LHCN-M2 (cell line): ENCODE measurements at regions not wholly inside any gene's neighbourhood (a gene's known extent, or its start where the extent isn't known, plus 50 kb on each side); places are given as distances from the start of the nearest gene placed in this dataset.
A peak's percentile ranks its signal among the peaks of the same experiment; 100 is the strongest.

Experiments used
- DNase-seq: peaks from one replicate; pipeline ENCODE4 v3.0.0-alpha.2; 2012; ENCODE audit warnings: low read depth

- no peak for DNase-seq
Measured at GRCh38 chrX:39627257-39627656, 470.5 kb downstream of the BCOR start.

- DNase-seq = no peak
Measured at GRCh38 chrX:39629001-39629400, 468.8 kb downstream of the BCOR start.

- no peak for DNase-seq
Measured at GRCh38 chrX:39630344-39630743, 467.4 kb downstream of the BCOR start.

GRCh38 chrX:39631276-39632229 lies 466.2 kb downstream of the BCOR start:
- DNase-seq = no peak

- peak; percentile 47 for DNase-seq
Measured at GRCh38 chrX:39633293-39633692, 464.5 kb downstream of the BCOR start.

GRCh38 chrX:39636481-39636880 lies 461.3 kb downstream of the BCOR start:
- no peak for DNase-seq

GRCh38 chrX:39638526-39638925 lies 459.2 kb downstream of the BCOR start:
- no peak for DNase-seq

GRCh38 chrX:39639871-39640270 lies 457.9 kb downstream of the BCOR start:
- peak; percentile 6 for DNase-seq

GRCh38 chrX:39640866-39641265 lies 456.9 kb downstream of the BCOR start:
- no peak for DNase-seq

- DNase-seq = no peak
Measured at GRCh38 chrX:39642071-39642470, 455.7 kb downstream of the BCOR start.

GRCh38 chrX:39643550-39643949 lies 454.2 kb downstream of the BCOR start:
- DNase-seq = no peak

- peak; percentile 74 for DNase-seq
Measured at GRCh38 chrX:39645178-39645895, 452.4 kb downstream of the BCOR start.

GRCh38 chrX:39648548-39649254 lies 449.1 kb downstream of the BCOR start:
- no peak for DNase-seq

- DNase-seq = no peak
Measured at GRCh38 chrX:39650768-39651347, 446.9 kb downstream of the BCOR start.

GRCh38 chrX:39652336-39652735 lies 445.4 kb downstream of the BCOR start:
- peak; percentile 32 for DNase-seq

GRCh38 chrX:39653691-39654090 lies 444.1 kb downstream of the BCOR start:
- no peak for DNase-seq

GRCh38 chrX:39654183-39654925 lies 443.4 kb downstream of the BCOR start:
- DNase-seq = no peak

- no peak for DNase-seq
Measured at GRCh38 chrX:39654952-39655351, 442.8 kb downstream of the BCOR start.

GRCh38 chrX:39661116-39661907 lies 436.4 kb downstream of the BCOR start:
- DNase-seq = no peak

- DNase-seq = no peak
Measured at GRCh38 chrX:39665830-39666518, 431.8 kb downstream of the BCOR start.
